Smooth muscle cell (in vitro differentiated cells): ENCODE measurements at regions not wholly inside any gene's neighbourhood (a gene's known extent, or its start where the extent isn't known, plus 50 kb on each side); places are given as distances from the start of the nearest gene placed in this dataset.

Source experiments
- DNase-seq: peaks from one replicate; lab custom pipeline; 2025; ENCODE audit not compliant: unreplicated experiment; lab: John Stamatoyannopoulos, UW
- H2AFZ ChIP-seq: fragments of 200-600 bp; sonication (generic); 2 replicates; pipeline ENCODE4 v1.6.0; 2016; ENCODE audit warnings: antibody characterized with exemption, low read depth, mild to moderate bottlenecking
- H3F3A ChIP-seq: fragments of 200-600 bp; sonication (generic); 2 replicates; pipeline ENCODE4 v1.6.0; 2017; ENCODE audit warnings: antibody characterized with exemption, low read depth
- H3K27ac ChIP-seq: fragments of 200-600 bp; sonication (generic); 2 replicates; pipeline ENCODE4 v1.5.1; 2016; ENCODE audit warnings: low read depth, mild to moderate bottlenecking
- H3K27me3 ChIP-seq: fragments of 200-600 bp; sonication (generic); 2 replicates; pipeline ENCODE4 v1.6.1; 2016; ENCODE audit warnings: low read depth, mild to moderate bottlenecking
- H3K36me3 ChIP-seq: fragments of 200-600 bp; sonication (generic); 2 replicates; pipeline ENCODE4 v1.5.1; 2016; ENCODE audit warnings: low read depth
- H3K4me1 ChIP-seq: fragments of 200-600 bp; sonication (generic); 2 replicates; pipeline ENCODE4 v1.5.1; 2016; ENCODE audit warnings: low read depth
- H3K4me2 ChIP-seq: fragments of 200-600 bp; sonication (generic); 2 replicates; pipeline ENCODE4 v1.6.0; 2016; ENCODE audit warnings: mild to moderate bottlenecking
- H3K4me3 ChIP-seq: fragments of 200-600 bp; sonication (generic); 2 replicates; pipeline ENCODE4 v1.5.1; 2016; ENCODE audit warnings: mild to moderate bottlenecking
- H3K79me2 ChIP-seq: fragments of 200-600 bp; sonication (generic); 2 replicates; pipeline ENCODE4 v1.6.0; 2016; ENCODE audit warnings: low read depth, mild to moderate bottlenecking
- H3K9ac ChIP-seq: fragments of 200-600 bp; sonication (generic); 2 replicates; pipeline ENCODE4 v1.6.0; 2016; ENCODE audit warnings: low read depth
- H3K9me3 ChIP-seq: fragments of 200-600 bp; sonication (generic); replicated peaks from 2 replicates; pipeline ENCODE4 v1.5.1; 2016; ENCODE audit warnings: low read depth
- H4K20me1 ChIP-seq: fragments of 200-600 bp; sonication (generic); 2 replicates; pipeline ENCODE4 v1.6.0; 2016; ENCODE audit warnings: low read depth
- whole genome bisulfite sequencing: methylation state at CpG from one replicate; pipeline ENCODE4 v1.1.7; 2016; ENCODE audit warnings: low lambda C conversion rate; 5-methylcytosine and 5-hydroxymethylcytosine counted together
- TF ChIP-seq, protein P1 (sequence below): fragments of 200-600 bp; sonication (generic); IDR thresholded peaks from 2 replicates; pipeline ENCODE4 v1.5.1; 2017; ENCODE audit warnings: borderline replicate concordance, mild to moderate bottlenecking, antibody characterized with exemption; ENCODE audit not compliant: insufficient read depth, poor library complexity, severe bottlenecking

DNA sequence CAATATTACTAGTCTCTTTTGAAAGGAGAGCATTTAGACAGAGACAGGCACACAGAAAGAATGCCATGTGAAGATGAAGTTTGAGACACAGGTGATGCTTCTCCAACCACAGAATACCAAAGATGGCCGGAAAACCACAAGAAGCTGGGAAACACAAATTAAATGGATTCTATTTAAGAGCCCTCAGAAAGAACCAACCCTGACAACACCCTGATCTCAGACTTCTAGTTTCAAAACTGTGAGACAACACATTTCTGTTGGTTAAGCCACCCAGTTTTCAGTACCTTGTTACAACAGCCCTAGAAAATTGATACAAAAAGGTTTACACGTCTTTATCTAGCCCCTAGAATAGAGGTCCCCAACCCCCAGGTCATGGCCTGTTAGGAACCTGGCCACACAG is 79.8 kb upstream of the CCNG1 start:
- no peaks in the 10 kb centered on the region for H4K20me1 ChIP-seq
- H3K27me3 ChIP-seq: no peaks in the 10 kb centered on the region
- H3K27ac ChIP-seq: no peak overlapping the region
- no peak overlapping the region for H3K4me3 ChIP-seq
- no peaks in the 10 kb centered on the region for H3K79me2 ChIP-seq
- H3F3A ChIP-seq: no peaks in the 10 kb centered on the region
- no peak overlapping the region for H3K9ac ChIP-seq
- H2AFZ ChIP-seq: no peak overlapping the region
- no peaks in the 10 kb centered on the region for H3K4me1 ChIP-seq
- TF ChIP-seq, protein P1, sequence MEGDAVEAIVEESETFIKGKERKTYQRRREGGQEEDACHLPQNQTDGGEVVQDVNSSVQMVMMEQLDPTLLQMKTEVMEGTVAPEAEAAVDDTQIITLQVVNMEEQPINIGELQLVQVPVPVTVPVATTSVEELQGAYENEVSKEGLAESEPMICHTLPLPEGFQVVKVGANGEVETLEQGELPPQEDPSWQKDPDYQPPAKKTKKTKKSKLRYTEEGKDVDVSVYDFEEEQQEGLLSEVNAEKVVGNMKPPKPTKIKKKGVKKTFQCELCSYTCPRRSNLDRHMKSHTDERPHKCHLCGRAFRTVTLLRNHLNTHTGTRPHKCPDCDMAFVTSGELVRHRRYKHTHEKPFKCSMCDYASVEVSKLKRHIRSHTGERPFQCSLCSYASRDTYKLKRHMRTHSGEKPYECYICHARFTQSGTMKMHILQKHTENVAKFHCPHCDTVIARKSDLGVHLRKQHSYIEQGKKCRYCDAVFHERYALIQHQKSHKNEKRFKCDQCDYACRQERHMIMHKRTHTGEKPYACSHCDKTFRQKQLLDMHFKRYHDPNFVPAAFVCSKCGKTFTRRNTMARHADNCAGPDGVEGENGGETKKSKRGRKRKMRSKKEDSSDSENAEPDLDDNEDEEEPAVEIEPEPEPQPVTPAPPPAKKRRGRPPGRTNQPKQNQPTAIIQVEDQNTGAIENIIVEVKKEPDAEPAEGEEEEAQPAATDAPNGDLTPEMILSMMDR: no peak
- no peaks in the 10 kb centered on the region for H3K9me3 ChIP-seq
- H3K4me2 ChIP-seq: no peak overlapping the region
- 45% methylated on average over 2 of the region's 2 CpGs for WGBS
- no peak for DNase-seq
- H3K36me3 ChIP-seq: no peaks in the 10 kb centered on the region

DNA sequence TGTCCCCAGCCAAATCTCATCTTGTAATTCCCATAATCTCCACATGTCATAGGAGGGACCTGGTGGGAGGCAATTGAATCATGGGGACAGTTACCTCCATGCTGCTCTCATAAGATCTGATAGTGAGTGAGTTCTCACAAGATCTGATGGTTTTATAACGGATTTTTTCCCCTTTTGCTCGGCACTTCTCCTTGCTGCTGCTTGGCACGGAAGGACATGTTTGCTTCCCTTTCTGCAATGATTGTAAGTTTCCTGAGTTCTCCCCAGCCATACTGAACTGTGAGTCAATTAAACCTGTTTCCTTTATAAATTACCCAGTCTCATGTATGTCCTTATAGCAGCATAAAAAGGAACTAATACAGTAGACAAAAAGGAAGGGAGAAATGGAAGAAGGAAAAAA is 76.7 kb upstream of the CCNG1 start:
- no peak for DNase-seq
- no peaks in the 10 kb centered on the region for H3K79me2 ChIP-seq
- no peaks in the 10 kb centered on the region for H4K20me1 ChIP-seq
- H3F3A ChIP-seq: no peaks in the 10 kb centered on the region
- no peak overlapping the region for H3K9ac ChIP-seq
- H3K4me1 ChIP-seq: no peaks in the 10 kb centered on the region
- no peaks in the 10 kb centered on the region for H3K27me3 ChIP-seq
- no peak overlapping the region for H3K27ac ChIP-seq
- H3K9me3 ChIP-seq: no peaks in the 10 kb centered on the region
- no peak overlapping the region for H3K4me2 ChIP-seq
- 91% methylated on average over 3 of the region's 3 CpGs for WGBS
- no peak overlapping the region for H2AFZ ChIP-seq
- no peak overlapping the region for H3K4me3 ChIP-seq
- TF ChIP-seq, protein P1: no peak
- no peaks in the 10 kb centered on the region for H3K36me3 ChIP-seq

DNA sequence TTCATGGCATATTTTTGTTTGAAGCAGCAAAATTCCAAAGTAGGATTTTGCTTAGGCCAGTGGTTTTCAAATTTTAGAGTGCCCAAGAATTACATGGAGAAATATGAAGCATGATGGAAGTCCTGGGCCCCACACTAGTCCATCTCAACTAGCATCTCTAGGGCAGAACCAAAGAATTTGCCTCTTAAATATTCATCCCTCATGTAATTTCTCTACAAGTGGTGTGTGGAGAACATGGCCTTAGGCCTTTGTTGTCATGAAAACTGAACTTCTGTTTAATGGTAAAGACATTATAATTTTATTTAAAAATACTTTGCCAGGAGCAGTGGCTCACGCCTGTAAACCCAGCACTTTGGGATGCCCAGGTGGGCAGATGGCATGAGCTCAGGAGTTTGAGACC is 75.9 kb upstream of the CCNG1 start:
- DNase-seq: no peak
- no peak overlapping the region for H3K4me3 ChIP-seq
- H3K79me2 ChIP-seq: no peaks in the 10 kb centered on the region
- H3K4me2 ChIP-seq: no peak overlapping the region
- no peaks in the 10 kb centered on the region for H3K9me3 ChIP-seq
- no peaks in the 10 kb centered on the region for H3K27me3 ChIP-seq
- H2AFZ ChIP-seq: no peak overlapping the region
- TF ChIP-seq, protein P1: no peak
- H3K9ac ChIP-seq: no peak overlapping the region
- H3K36me3 ChIP-seq: no peaks in the 10 kb centered on the region
- no peaks in the 10 kb centered on the region for H3K4me1 ChIP-seq
- no peaks in the 10 kb centered on the region for H4K20me1 ChIP-seq
- H3K27ac ChIP-seq: no peak overlapping the region
- no peaks in the 10 kb centered on the region for H3F3A ChIP-seq
- 94% methylated on average over 1 of the region's 1 CpG for WGBS

DNA sequence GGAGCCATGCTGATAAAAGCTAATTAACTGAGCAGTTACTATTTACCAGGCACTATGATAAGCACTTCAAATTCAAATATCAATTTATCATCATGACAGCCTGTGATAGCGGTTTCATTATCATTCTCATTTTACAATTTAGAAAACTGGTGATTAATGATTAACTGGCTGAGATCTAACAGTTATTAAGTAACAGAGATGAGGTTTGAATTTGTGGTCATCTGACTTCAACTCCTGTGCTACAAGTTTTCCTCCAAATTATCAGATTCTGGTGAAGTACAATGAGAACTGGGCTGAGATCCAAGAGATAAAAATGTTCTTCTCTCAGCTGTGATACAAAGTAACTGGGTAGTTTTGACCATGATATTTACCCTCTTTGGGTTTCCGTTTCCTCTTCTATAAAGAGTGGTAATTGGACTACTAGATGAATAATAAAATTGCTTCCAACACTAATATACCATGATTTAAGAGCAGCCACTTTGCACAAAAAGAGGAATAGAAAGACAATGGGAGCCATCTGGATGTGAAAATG is 74.5 kb upstream of the CCNG1 start:
- no peaks in the 10 kb centered on the region for H3K79me2 ChIP-seq
- WGBS: 66% methylated on average over 2 of the region's 2 CpGs
- TF ChIP-seq, protein P1: no peak
- no peaks in the 10 kb centered on the region for H3K9me3 ChIP-seq
- no peaks in the 10 kb centered on the region for H3F3A ChIP-seq
- no peak overlapping the region for H3K4me2 ChIP-seq
- no peak for DNase-seq
- no peak overlapping the region for H3K27ac ChIP-seq
- H3K9ac ChIP-seq: no peak overlapping the region
- no peak overlapping the region for H2AFZ ChIP-seq
- H3K4me3 ChIP-seq: no peak overlapping the region
- no peaks in the 10 kb centered on the region for H3K27me3 ChIP-seq
- no peaks in the 10 kb centered on the region for H4K20me1 ChIP-seq
- H3K4me1 ChIP-seq: no peaks in the 10 kb centered on the region
- H3K36me3 ChIP-seq: no peaks in the 10 kb centered on the region
